IPS DF 19.7 (cell line): ENCODE measurements at regions not wholly inside any gene's neighbourhood (a gene's known extent, or its start where the extent isn't known, plus 50 kb on each side); places are given as distances from the start of the nearest gene placed in this dataset.

Source experiments
- DNase-seq: peaks from one replicate; pipeline ENCODE4 v3.0.0-alpha.2; 2013; ENCODE audit warnings: low read depth, low spot score

DNA sequence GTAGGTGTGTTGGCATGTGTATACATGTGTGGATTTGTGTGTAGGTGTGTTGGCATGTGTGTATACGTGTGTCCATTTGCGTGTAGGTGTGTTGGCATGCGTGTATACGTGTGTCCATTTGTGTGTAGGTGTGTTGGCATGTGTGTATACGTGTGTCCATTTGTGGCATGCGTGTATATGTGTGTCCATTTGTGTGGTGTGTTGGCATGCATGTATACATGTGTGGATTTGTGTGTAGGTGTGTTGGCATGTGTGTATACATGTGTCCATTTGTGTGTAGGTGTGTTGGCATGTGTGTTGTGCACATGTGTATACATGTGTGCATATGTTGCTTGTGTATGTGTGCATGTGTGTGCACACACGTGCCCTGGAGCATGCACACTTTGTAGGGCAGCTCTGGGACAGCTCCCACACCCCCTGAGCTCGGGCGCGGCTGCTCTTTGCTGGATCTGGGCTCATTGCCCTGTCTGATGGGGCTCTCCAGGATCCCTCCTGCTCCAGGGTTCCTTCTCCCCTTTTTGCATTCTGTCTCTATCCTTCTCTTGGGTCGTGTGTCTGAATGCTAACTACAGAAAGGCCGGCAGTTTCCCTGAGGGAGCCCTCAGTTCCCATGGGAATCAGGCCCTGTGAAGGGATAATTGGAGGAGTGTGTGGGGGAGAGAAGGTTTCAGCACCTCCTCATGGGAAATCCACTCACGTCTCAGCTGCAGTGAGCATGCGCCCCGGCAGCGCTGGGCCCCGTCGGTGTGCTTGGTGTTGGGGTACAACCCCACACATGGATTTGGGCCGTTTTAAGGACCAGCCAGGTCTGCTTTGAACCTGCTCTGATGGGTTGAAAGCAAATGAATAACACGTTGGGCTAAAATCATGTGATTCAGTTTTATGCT, 102.0 kb downstream of the ERMARD start:
- no peak for DNase-seq

GRCh38 chr6:169852504-169853195, 101.2 kb downstream of the ERMARD start:
- no peak for DNase-seq

GRCh38 chr6:169851641-169852503, 100.5 kb downstream of the ERMARD start:
- no peak for DNase-seq

- no peak for DNase-seq
These were observed 99.3 kb downstream of the ERMARD start for GRCh38 chr6:169850746-169851145.

- DNase-seq = no peak
These were observed 98.7 kb downstream of the ERMARD start for GRCh38 chr6:169850154-169850553.

GRCh38 chr6:169849396-169849795, 98.0 kb downstream of the ERMARD start:
- DNase-seq = no peak

DNA sequence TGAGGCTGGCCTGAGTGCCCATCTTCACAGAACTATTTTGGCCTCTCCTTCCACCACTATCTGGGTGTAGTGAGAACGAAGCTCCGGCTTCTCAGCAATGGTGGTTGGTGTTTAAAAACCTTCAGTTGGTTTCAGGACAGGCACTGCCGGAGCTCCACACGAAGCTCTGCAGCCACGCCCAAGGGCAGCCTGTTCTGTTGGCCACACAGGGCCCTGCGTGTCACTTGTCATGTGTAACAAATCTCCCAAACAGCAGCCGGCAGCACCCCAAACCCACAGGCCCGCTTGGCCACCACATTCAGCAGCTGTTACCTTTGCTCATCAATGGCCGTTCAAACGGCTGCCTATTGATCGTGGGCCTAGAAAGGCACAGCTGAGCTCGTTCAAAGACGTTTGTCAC, 97.5 kb downstream of the ERMARD start:
- DNase-seq = no peak

GRCh38 chr6:169847901-169848311, 96.5 kb downstream of the ERMARD start:
- DNase-seq = no peak

GRCh38 chr6:169847141-169847674, 95.8 kb downstream of the ERMARD start:
- no peak for DNase-seq

DNA sequence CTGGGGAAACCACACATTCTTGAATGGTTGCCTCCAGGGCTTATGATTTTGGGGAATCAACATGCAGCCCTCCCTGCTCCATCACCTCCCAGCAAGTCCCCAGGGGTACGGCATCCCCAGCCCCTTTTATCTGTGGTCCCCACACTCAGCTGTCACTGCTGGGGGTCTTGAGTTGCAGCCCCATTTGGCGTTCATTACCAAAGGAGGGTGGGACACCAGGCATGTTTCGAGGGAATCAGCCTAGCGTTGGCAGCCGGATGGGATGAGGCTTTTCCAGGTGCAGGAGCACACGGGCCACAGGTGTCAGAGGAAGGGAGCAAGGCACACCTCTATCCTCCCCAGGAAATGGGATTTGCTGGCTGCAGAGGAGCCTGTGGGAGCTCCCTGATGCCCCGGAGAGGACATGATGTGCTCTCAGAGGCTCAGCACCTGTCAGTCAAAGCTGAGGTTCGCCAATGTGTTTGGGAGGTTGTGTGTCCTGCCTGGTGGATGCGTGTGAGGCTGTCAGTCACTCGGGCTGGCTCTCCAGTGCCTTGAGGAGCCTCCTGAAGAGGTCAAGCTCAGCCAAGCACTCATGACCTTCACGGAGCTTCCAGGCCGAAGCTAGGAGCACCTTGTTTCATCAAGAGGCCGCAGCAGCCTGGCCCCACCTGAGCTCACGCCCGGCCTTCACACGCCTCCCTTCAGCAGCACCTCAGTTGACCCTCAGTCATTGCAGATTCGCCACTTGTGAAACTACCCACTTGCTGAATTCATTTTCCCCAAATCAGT, 95.0 kb downstream of the ERMARD start:
- DNase-seq = no peak

DNA sequence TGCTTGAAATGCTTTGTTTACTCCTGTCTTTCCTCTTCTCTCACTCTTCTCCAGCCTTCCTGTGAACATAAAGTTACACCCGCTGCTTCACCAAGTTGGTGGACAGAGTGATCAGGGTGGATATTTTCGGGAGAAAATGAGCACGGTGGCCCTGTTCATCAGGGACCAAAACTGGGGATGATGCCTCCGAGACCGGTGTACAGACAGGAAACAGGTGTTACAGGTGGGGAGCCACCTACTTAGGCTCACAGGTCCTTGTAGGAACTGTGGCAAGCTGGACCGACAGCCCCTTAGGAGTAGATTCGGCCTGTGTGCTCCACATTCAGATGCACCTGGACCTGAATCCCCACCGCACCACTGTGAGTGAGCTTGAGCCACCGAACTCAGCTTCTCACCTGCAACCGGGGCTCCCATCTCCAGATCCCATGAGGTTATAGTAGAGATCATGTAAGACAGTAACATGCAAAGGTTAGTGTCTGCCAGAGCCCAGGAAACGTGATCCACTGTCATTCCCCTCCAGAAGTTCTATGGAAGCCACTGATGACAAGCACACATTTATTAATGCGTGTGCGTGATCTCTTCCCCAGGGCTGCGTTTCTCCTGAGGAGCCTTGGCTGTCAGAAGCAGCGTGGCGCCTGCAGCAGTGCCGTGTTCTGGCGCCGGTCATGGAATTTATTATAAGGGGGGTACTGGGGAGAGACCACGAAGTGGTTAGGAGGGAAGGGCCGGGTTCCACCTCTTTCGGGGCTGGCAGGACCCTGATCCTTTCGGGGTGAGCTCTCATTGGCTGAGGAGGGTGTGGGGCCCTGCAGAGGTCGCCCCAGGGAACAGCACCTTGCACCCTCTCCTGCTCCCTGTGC, 94.2 kb downstream of the ERMARD start:
- DNase-seq = no peak

DNA sequence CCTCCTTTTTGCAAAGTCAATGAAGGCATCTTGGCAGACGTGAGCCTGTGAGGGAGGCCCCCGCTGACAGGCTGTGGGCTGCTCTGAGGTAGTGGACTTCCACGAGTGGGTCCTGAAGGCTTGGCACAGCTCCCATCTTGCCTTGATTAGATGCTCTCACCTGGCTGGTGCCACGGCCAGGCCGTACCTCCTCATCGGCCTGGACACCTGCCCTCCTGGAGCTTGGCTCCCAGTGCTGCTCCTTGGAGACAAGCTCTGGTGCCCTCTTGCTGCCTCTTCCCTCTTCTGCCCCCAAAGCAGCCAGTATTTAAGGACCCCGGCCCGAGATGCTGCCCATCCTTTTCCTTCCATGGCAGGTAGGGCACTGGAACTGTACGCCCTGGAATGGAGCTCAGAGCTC, 93.5 kb downstream of the ERMARD start:
- DNase-seq = no peak

GRCh38 chr6:169843991-169844390, 92.6 kb downstream of the ERMARD start:
- no peak for DNase-seq

- DNase-seq = no peak
These were observed 91.7 kb downstream of the ERMARD start for GRCh38 chr6:169843110-169843509.

DNA sequence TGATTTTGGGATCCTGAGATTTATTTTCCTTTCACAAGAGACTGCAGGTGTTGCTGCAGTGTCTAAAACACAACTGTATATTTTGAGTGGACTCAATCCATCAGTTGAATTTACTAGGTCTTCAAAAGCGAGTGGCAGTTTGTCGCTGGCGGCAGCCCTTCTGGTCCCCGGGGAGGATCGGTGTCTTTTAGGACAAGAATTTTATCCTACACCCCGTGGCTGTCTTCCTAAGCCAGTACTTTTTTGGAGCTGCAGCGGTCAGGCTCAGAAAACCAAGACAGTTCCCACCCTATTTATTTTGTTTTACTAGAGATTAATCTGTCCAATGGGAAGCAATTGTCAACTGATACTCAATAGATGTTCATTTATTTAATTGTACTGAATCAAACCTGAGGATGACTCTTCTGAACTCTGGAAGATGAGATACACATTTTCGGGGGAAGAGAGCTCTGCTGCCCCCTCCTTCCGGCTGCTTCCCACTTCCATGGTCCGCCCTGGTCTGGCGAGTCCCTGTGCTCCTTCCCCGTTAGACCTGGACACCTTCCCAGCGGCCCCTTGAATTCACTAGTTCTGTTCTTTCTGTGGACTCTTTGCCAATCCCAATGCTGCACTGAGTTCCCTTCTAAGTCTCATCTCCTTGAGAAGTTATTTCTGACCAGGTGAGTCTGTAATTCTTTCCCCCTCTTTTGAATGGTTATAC, 90.6 kb downstream of the ERMARD start:
- DNase-seq = no peak

GRCh38 chr6:169841251-169841650, 89.8 kb downstream of the ERMARD start:
- DNase-seq = no peak

DNA sequence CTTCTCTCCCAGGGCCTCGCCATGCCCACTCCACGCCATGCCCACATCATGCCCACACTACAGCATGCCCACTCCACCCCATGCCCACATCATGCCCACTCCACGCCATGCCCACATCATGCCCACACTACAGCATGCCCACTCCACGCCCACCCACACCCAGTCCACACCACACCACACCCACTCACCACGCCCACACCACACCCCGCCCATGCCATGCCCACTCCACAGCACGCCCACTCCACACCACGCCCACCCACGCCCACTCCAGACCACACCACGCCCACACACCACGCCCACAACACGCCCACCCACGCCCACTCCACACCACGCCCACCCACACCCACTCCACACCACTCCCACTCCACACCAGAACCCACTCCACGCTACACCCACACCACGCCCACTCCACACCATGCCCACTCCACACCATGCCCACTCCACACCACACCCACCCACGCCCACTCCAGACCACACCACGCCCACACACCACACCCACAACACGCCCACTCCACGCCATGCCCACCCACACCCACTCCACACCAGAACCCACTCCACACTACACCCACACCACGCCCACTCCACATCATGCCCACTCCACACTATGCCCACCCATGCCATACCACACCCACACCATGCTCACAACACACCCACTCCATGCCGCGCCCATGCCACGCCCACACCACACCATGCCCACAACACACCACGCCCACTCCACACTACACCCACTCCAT, 88.6 kb downstream of the ERMARD start:
- no peak for DNase-seq

- no peak for DNase-seq
These were observed 88.1 kb downstream of the ERMARD start for GRCh38 chr6:169839493-169839892.

DNA sequence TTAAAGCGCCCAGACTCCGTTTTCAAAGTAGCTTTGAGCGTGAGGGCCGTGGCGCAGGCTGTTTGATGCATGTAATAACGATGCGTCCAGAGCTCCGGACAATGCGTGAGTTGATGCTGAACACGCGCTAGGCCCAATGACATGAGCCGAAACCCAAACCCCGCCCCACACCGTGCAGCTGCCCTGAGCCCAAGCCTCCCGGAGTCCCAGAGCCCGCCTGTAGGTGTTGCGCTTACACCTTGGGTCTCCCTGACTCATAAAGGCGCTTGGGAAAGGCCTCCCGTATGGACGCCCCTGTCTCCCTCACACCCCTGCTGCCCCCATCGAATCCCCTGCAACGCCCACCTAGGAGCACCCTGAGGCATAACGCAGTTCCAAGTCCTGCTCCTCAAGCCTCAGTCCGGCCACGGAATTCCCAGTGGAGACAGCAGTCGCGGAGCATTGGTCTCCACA, 87.6 kb downstream of the ERMARD start:
- no peak for DNase-seq
